Stomach (tissue), 4 donors: ENCODE measurements at regions not wholly inside any gene's neighbourhood (a gene's known extent, or its start where the extent isn't known, plus 50 kb on each side); places are given as distances from the start of the nearest gene placed in this dataset.

Source experiments
- EP300 ChIP-seq: sonication (generic); formaldehyde crosslinking; IDR thresholded peaks from one replicate; pipeline ENCODE4 v1.6.1; 2017; ENCODE audit warnings: antibody characterized with exemption
- POLR2A ChIP-seq, 4 donors: fragments of 450-650 bp; IDR thresholded peaks; one replicate each; pipeline ENCODE4 v1.6.1; 2016; ENCODE audit warnings: antibody characterized with exemption in 4 of 4, control low read depth in 2 of 4, mild to moderate bottlenecking in 1 of 4, moderate library complexity in 1 of 4
- POLR2AphosphoS5 ChIP-seq, 3 donors: sonication (generic); formaldehyde crosslinking; IDR thresholded peaks; one replicate each; pipeline ENCODE4 v1.6.1; 2016; ENCODE audit warnings: antibody characterized with exemption in 3 of 3
- TF ChIP-seq, protein P1 (sequence below), 7 experiments: fragments of 450-650 bp in 4 of 7; fragments of 200-600 bp in 3 of 7; sonication (generic) in 3 of 7; IDR thresholded peaks; one replicate each; pipeline ENCODE4 v1.5.1; 2016 to 2019; ENCODE audit warnings: antibody characterized with exemption in 7 of 7, control low read depth in 2 of 7, mild to moderate bottlenecking in 1 of 7

DNA sequence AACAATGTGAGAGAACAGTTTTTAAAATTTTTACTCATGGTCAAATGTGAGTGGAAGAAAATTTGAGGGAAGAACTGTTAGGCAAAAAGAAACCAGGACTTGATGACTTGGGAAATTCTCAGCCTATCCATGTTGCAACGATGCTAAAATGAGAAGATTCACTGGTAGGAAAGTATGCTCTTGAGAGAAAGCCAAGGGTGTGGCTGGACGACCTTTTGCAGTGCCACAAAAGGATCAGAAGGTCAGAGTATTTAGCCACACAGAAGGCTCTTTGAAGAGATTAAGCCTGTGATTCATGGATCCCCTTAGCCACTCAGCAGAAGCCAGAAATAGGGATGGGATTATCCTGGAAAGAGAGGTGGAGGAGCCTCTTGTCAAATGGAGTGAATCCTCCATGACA, 336.8 kb downstream of the LRIG3 start:
- no peak for TF ChIP-seq POLR2A (IDR thresholded peaks at IDR 0.05)
- TF ChIP-seq, protein P1, sequence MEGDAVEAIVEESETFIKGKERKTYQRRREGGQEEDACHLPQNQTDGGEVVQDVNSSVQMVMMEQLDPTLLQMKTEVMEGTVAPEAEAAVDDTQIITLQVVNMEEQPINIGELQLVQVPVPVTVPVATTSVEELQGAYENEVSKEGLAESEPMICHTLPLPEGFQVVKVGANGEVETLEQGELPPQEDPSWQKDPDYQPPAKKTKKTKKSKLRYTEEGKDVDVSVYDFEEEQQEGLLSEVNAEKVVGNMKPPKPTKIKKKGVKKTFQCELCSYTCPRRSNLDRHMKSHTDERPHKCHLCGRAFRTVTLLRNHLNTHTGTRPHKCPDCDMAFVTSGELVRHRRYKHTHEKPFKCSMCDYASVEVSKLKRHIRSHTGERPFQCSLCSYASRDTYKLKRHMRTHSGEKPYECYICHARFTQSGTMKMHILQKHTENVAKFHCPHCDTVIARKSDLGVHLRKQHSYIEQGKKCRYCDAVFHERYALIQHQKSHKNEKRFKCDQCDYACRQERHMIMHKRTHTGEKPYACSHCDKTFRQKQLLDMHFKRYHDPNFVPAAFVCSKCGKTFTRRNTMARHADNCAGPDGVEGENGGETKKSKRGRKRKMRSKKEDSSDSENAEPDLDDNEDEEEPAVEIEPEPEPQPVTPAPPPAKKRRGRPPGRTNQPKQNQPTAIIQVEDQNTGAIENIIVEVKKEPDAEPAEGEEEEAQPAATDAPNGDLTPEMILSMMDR (IDR thresholded peaks at IDR 0.05) = no peak
- TF ChIP-seq EP300 = no peak
- peak in 1 of 3 donors; percentile 44 for TF ChIP-seq POLR2AphosphoS5 (IDR thresholded peaks at IDR 0.05)
